ENCODE measurements at regions not wholly inside any gene's neighbourhood (a gene's known extent, or its start where the extent isn't known, plus 50 kb on each side); places are given as distances from the start of the nearest gene placed in this dataset.

- no peak overlapping the region for H3K4me3 ChIP-seq
- H3K27me3 ChIP-seq, result no peaks in the 10 kb centered on the region
- TF ChIP-seq CTCF (IDR thresholded peaks at IDR 0.05) (no peak), POLR2A (IDR thresholded peaks at IDR 0.05) (no peak), POLR2AphosphoS5 (IDR thresholded peaks at IDR 0.05; ENCODE audit: insufficient read depth in 1 of 2, low read depth in 1 of 2) (no peak)
- no peaks in the 10 kb centered on the region for H3K36me3 ChIP-seq
- intact Hi-C loops (cut with DNase I), result no loop called here
- no peaks in the 10 kb centered on the region for H3K4me1 ChIP-seq
- no peak overlapping the region for H3K27ac ChIP-seq
- no peak for DNase-seq (ENCODE audit: extremely low spot score in 2 of 2)
- no peaks in the 10 kb centered on the region for H3K9me3 ChIP-seq
Observed at GRCh38 chr2:139366681-139367080, 586.5 kb upstream of the NXPH2 start.

- Histone ChIP-seq H3K4me3 (no peak overlapping the region), H3K27ac (no peak overlapping the region), H3K36me3 (no peaks in the 10 kb centered on the region), H3K4me1 (no peaks in the 10 kb centered on the region), H3K27me3 (no peaks in the 10 kb centered on the region), H3K9me3 (no peaks in the 10 kb centered on the region)
- DNase-seq (ENCODE audit: extremely low spot score in 2 of 2), result no peak
- intact Hi-C loops (cut with DNase I), result no loop called here
- TF ChIP-seq CTCF (IDR thresholded peaks at IDR 0.05), result no peak
- TF ChIP-seq POLR2AphosphoS5 (IDR thresholded peaks at IDR 0.05; ENCODE audit: insufficient read depth in 1 of 2, low read depth in 1 of 2), result no peak
- no peak for TF ChIP-seq POLR2A (IDR thresholded peaks at IDR 0.05)
Observed at GRCh38 chr2:139365189-139365588, 585.0 kb upstream of the NXPH2 start.

DNA sequence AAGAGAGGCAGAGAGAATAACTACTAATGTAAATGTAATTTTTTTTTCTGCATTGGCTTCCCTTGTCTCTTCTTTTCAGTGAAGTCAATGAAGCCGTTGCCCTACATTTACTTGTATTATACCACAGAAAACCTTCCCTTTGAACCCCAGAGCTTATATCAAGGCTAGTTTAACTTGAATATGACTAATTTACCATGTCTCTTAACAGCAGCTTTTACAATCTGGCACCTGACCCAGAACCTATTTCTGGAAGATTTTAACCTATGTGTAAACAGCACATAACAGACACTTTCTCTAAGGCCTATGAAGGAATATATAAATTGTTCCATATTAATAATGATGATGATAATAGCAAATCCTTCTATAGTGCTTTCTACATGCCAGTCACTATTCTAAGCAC, 580.5 kb upstream of the NXPH2 start:
- Histone ChIP-seq H3K4me3 (no peak overlapping the region), H3K9me3 (no peaks in the 10 kb centered on the region), H3K27ac (no peak overlapping the region), H3K27me3 (no peaks in the 10 kb centered on the region), H3K36me3 (no peaks in the 10 kb centered on the region), H3K4me1 (no peaks in the 10 kb centered on the region)
- TF ChIP-seq POLR2AphosphoS5 (IDR thresholded peaks at IDR 0.05; ENCODE audit: insufficient read depth in 1 of 2, low read depth in 1 of 2), result no peak
- TF ChIP-seq CTCF (IDR thresholded peaks at IDR 0.05), result no peak
- no peak for TF ChIP-seq POLR2A (IDR thresholded peaks at IDR 0.05)
- DNase-seq (ENCODE audit: extremely low spot score in 2 of 2), result no peak
- intact Hi-C loops (cut with DNase I), result no loop called here

DNA sequence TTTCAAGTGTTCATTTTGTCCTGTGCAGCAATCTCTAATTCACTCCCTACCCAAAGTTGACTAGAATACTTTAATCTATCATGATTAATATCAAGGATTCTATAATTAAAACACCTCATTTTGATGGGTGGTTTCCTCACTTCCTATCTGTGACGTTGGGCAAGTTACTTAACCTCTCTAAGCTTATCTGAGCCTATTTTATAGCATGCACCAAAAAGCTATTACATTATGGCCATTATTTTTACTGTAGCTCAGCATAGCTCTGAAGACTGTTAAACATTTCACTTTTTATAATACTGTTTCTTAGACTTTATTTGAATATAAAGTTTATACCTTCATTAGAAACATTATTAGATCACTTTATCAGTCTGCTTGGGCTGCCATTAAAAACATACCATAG, 579.6 kb upstream of the NXPH2 start:
- intact Hi-C loops (cut with DNase I), result no loop called here
- no peak for DNase-seq (ENCODE audit: extremely low spot score in 2 of 2)

DNA sequence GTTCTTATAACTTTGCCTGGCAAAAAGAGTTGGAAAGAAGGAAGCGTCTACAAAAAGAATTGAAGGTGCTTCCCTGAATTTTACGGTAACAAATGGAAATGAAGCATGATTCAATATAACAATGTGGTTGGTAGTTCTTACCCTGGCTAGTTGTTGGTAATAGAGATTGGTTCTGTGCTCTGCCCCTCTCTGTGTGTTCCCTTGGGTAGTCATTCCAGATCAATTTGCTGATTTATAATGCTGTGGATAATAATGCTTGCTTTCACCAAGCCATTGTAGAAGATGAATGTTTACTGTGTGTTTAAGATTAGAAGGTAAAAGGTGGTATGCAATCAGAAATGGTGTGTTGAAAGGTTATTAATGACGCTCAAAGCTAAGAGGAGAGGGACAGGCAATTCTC, 577.8 kb upstream of the NXPH2 start:
- DNase-seq (ENCODE audit: extremely low spot score in 2 of 2), result no peak
- no peak overlapping the region for H3K27ac ChIP-seq
- H3K4me1 ChIP-seq, result no peaks in the 10 kb centered on the region
- H3K4me3 ChIP-seq, result no peak overlapping the region
- no peaks in the 10 kb centered on the region for H3K27me3 ChIP-seq
- no peaks in the 10 kb centered on the region for H3K36me3 ChIP-seq
- TF ChIP-seq CTCF (IDR thresholded peaks at IDR 0.05) (no peak), POLR2AphosphoS5 (IDR thresholded peaks at IDR 0.05; ENCODE audit: insufficient read depth in 1 of 2, low read depth in 1 of 2) (no peak), POLR2A (IDR thresholded peaks at IDR 0.05) (no peak)
- intact Hi-C loops (cut with DNase I), result no loop called here
- H3K9me3 ChIP-seq, result no peaks in the 10 kb centered on the region

More for the DNA sequence above, 579.6 kb upstream of the NXPH2 start:
- Histone ChIP-seq H3K27ac (no peak overlapping the region), H3K27me3 (no peaks in the 10 kb centered on the region), H3K36me3 (no peaks in the 10 kb centered on the region), H3K4me3 (no peak overlapping the region), H3K9me3 (no peaks in the 10 kb centered on the region), H3K4me1 (no peaks in the 10 kb centered on the region)
- TF ChIP-seq POLR2A (IDR thresholded peaks at IDR 0.05) (no peak), CTCF (IDR thresholded peaks at IDR 0.05) (no peak), POLR2AphosphoS5 (IDR thresholded peaks at IDR 0.05; ENCODE audit: insufficient read depth in 1 of 2, low read depth in 1 of 2) (no peak)

Data from vagina (tissue), 2 donors.